H7 (cell line): ENCODE measurements at regions not wholly inside any gene's neighbourhood (a gene's known extent, or its start where the extent isn't known, plus 50 kb on each side); places are given as distances from the start of the nearest gene placed in this dataset.

Source experiments
- DNase-seq: peaks from one replicate; pipeline ENCODE4 v3.0.0; 2012
- H3K27me3 ChIP-seq: 2 replicates; pipeline ENCODE4 v1.6.0; 2011; ENCODE audit warnings: mild to moderate bottlenecking, low read length; ENCODE audit not compliant: control insufficient read depth, insufficient read depth
- H3K36me3 ChIP-seq: replicated peaks from 2 replicates; pipeline ENCODE4 v1.5.1; 2011; ENCODE audit warnings: low read length; ENCODE audit not compliant: control insufficient read depth, insufficient read depth
- H3K4me3 ChIP-seq: 2 replicates; pipeline ENCODE4 v1.5.1; 2011; ENCODE audit warnings: low read depth, mild to moderate bottlenecking, control low read depth, low read length, moderate library complexity; ENCODE audit not compliant: insufficient read depth

DNA sequence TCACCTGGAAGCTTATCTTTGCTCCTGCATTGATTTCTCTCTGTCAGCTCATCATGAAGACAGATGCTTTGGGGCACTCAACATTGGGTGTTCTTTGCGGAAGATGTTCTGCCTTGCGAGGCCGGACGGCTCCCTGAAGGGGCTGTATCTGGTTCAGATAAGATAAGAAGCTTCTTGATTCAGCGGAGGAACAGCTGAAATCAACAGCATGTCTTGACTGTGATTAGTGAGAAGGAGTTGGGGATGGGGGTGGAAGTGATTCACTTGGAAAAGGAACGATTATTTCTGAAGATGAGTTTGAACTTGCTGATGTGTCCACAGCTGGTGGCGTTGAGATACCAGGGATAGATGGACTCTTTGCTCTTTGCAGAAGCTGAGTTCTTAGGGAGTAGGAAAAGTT lies 126.9 kb upstream of the WSCD1 start:
- DNase-seq: no peak
- Histone ChIP-seq H3K36me3 (no peaks in the 10 kb centered on the region), H3K27me3 (no peaks in the 10 kb centered on the region), H3K4me3 (no peak overlapping the region)

DNA sequence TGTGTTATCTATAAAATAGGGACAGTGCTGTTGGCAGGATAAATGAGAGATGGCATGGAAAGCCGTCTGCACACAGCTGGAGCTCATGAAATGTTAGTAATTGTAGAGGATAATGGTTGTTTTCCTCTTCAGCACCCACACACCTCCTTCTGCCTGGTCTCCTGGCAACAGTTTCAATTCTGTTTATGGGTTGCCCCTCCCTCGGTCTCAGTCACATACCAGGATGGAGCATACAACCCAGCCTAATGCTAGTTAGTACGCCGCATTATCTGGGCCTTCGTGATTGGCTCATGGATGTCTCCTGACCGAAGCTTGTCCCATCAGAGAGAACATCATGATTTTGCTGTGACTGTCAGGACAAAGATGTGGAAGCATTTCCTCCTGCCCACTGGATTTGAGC lies 126.2 kb upstream of the WSCD1 start:
- DNase-seq: no peak
- Histone ChIP-seq H3K36me3 (no peaks in the 10 kb centered on the region), H3K4me3 (no peak overlapping the region), H3K27me3 (no peaks in the 10 kb centered on the region)

DNA sequence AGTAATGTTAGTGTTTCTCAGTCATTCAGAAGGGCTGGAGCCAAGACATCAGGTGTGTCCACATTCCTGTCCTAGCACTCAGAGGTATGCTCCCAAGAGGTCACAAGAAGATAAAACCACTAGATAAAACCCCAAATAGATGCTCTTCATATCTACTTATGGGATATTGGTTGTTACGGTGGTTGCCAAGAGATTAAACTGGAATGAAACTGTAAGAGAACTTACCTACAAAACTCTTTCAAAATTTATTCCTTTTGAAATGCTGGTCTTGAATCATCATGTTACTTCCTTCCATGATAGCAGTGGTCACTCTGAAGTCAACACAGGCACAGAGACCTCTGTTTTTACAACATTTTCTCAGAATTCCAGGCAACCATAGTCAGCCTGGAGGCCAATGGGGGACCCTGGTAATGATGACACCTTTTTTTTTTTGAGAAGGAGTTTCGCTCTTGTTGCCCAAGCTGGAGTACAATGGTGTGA lies 122.4 kb upstream of the WSCD1 start:
- no peaks in the 10 kb centered on the region for H3K27me3 ChIP-seq

GRCh38 chr17:5948811-5949210 lies 121.4 kb upstream of the WSCD1 start:
- H3K36me3 ChIP-seq: no peaks in the 10 kb centered on the region
- no peak for DNase-seq
- H3K4me3 ChIP-seq: no peak overlapping the region
- no peaks in the 10 kb centered on the region for H3K27me3 ChIP-seq

More for the DNA sequence above, 122.4 kb upstream of the WSCD1 start:
- Histone ChIP-seq H3K36me3 (no peaks in the 10 kb centered on the region), H3K4me3 (no peak overlapping the region)
- no peak for DNase-seq

DNA sequence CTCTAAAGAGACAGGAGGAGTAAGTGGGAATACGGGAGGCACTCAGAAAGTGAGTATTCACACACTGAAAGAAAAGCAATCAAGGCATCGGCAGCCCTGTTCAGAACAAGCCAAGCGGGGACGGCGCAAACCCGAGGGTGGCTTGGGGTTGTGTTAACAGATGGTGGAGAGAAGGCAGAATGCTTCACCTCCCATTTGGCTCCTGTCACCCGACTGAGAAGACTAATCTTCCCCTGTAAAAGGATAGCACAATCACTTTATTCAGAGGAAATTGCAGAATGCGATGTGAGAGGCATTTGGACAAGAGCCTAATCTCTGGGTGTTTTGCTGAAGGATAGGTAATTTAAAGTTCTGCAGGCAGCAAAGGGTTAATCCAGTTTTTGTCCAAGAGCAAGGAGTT lies 119.3 kb upstream of the WSCD1 start:
- no peaks in the 10 kb centered on the region for H3K27me3 ChIP-seq
- no peak overlapping the region for H3K4me3 ChIP-seq
- no peaks in the 10 kb centered on the region for H3K36me3 ChIP-seq
- DNase-seq: no peak

GRCh38 chr17:5951912-5952311 lies 118.3 kb upstream of the WSCD1 start:
- Histone ChIP-seq H3K4me3 (no peak overlapping the region), H3K36me3 (no peaks in the 10 kb centered on the region), H3K27me3 (no peaks in the 10 kb centered on the region)

GRCh38 chr17:5952518-5952917 lies 117.7 kb upstream of the WSCD1 start:
- Histone ChIP-seq H3K4me3 (no peak overlapping the region), H3K36me3 (no peaks in the 10 kb centered on the region), H3K27me3 (no peaks in the 10 kb centered on the region)
- no peak for DNase-seq

More at GRCh38 chr17:5951912-5952311, 118.3 kb upstream of the WSCD1 start:
- no peak for DNase-seq

DNA sequence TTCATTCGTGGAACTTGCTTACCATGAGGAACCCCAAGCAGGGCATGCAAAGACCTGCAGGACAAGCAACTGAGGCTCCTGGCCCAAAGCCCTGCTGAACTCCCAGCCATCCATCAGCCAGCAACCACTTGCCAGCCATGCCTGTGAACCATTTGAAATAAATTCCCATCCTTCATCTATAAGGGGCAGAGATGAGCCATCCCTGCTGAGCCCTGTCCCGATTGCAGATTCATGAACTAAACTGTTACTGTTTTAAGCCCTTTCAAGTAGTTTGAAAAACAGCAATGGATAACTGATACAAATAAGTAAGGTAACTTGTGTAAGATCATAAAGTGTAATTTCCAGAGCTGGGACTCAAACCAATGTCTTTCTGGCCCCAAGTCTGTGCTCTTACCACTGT lies 114.4 kb upstream of the WSCD1 start:
- no peak for DNase-seq
- no peaks in the 10 kb centered on the region for H3K27me3 ChIP-seq
- no peaks in the 10 kb centered on the region for H3K36me3 ChIP-seq
- H3K4me3 ChIP-seq: no peak overlapping the region

GRCh38 chr17:5958850-5959249 lies 111.3 kb upstream of the WSCD1 start:
- Histone ChIP-seq H3K4me3 (no peak overlapping the region), H3K36me3 (no peaks in the 10 kb centered on the region), H3K27me3 (no peaks in the 10 kb centered on the region)
- no peak for DNase-seq

DNA sequence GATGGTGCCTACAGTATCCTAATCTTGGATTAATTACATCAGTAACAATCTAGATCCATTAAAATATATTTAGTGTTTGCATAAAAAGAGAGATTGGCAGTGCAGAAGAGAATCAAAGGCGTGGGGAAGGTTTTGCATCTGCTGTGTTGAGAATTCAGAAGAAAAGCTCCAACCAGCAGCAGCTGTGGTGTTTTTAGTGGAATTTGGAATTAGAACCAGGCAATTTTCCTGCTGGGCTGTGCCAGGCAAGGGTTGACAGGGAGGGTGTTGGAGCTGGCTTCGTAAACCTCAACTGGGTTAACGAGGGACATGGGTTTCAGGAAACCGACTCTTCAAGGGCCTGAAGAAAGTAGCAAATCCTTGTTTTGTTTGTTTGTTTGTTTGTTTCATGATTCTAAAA lies 107.8 kb upstream of the WSCD1 start:
- no peaks in the 10 kb centered on the region for H3K27me3 ChIP-seq
- DNase-seq: no peak
- H3K4me3 ChIP-seq: no peak overlapping the region
- H3K36me3 ChIP-seq: no peaks in the 10 kb centered on the region

- no peak overlapping the region for H3K4me3 ChIP-seq
- H3K36me3 ChIP-seq: no peaks in the 10 kb centered on the region
- DNase-seq: no peak
- no peaks in the 10 kb centered on the region; the same call in 1 of the 2 replicates for H3K27me3 ChIP-seq
Measured at GRCh38 chr17:5971969-5972368, 98.2 kb upstream of the WSCD1 start.

DNA sequence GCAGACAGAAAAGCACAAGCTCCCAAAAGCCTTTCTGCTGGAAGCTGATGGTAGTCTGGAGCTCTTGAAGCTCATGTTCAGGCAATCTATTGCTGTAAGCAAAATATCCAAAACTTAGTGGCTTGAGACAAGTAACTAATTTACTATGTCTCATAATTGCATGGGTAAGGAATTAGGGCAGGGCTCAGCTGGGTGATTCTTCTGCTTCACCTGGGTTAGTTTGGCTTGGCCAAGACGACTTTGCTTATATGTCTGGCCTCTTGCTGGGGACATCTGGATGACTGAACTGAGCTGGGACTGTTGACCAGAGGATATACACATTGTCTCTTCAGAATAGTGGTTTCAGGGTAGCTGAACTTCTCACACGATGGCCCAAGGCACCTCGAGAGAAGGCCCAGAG lies 96.8 kb upstream of the WSCD1 start:
- DNase-seq: no peak
- Histone ChIP-seq H3K36me3 (no peaks in the 10 kb centered on the region), H3K27me3 (no peaks in the 10 kb centered on the region; the same call in 1 of the 2 replicates), H3K4me3 (no peak overlapping the region)

- DNase-seq: no peak
- Histone ChIP-seq H3K27me3 (no peaks in the 10 kb centered on the region; the same call in 1 of the 2 replicates), H3K4me3 (no peak overlapping the region), H3K36me3 (no peaks in the 10 kb centered on the region)
Measured at GRCh38 chr17:5975661-5976060, 94.5 kb upstream of the WSCD1 start.

GRCh38 chr17:5976251-5976650 lies 93.9 kb upstream of the WSCD1 start:
- Histone ChIP-seq H3K4me3 (no peak overlapping the region), H3K27me3 (no peaks in the 10 kb centered on the region; the same call in 1 of the 2 replicates), H3K36me3 (no peaks in the 10 kb centered on the region)
- DNase-seq: no peak

GRCh38 chr17:5978496-5978895 lies 91.7 kb upstream of the WSCD1 start:
- Histone ChIP-seq H3K4me3 (no peak overlapping the region), H3K36me3 (no peaks in the 10 kb centered on the region), H3K27me3 (no peaks in the 10 kb centered on the region)
- DNase-seq: no peak

GRCh38 chr17:5980941-5981340 lies 89.2 kb upstream of the WSCD1 start:
- no peaks in the 10 kb centered on the region for H3K27me3 ChIP-seq
- H3K4me3 ChIP-seq: no peak overlapping the region
- no peaks in the 10 kb centered on the region for H3K36me3 ChIP-seq
- DNase-seq: no peak
